KMS-11 (cell line): ENCODE measurements at regions not wholly inside any gene's neighbourhood (a gene's known extent, or its start where the extent isn't known, plus 50 kb on each side); places are given as distances from the start of the nearest gene placed in this dataset.

Experiments used
- H2AFZ ChIP-seq: fragments of 200-600 bp; sonication (generic); 2 replicates; pipeline ENCODE4 v1.6.1; 2016; ENCODE audit warnings: antibody characterized with exemption, mixed run types, low read depth
- H3K27ac ChIP-seq: fragments of 200-600 bp; sonication (generic); 2 replicates; pipeline ENCODE4 v1.6.1; 2016; ENCODE audit warnings: mild to moderate bottlenecking, mixed run types
- H3K27me3 ChIP-seq: fragments of 200-600 bp; sonication (generic); 2 replicates; pipeline ENCODE4 v1.6.1; 2017; ENCODE audit warnings: mild to moderate bottlenecking, low read depth, mixed run types, moderate library complexity; ENCODE audit not compliant: insufficient read depth
- H3K36me3 ChIP-seq: fragments of 200-600 bp; sonication (generic); 2 replicates; pipeline ENCODE4 v1.6.1; 2017; ENCODE audit warnings: mild to moderate bottlenecking, mixed run types; ENCODE audit not compliant: insufficient read depth
- H3K4me1 ChIP-seq: fragments of 200-600 bp; sonication (generic); 2 replicates; pipeline ENCODE4 v1.6.1; 2016; ENCODE audit warnings: mild to moderate bottlenecking, low read depth, mixed run types; ENCODE audit not compliant: poor library complexity, severe bottlenecking
- H3K4me2 ChIP-seq: fragments of 200-600 bp; sonication (generic); 2 replicates; pipeline ENCODE4 v1.7.0; 2016; ENCODE audit warnings: mild to moderate bottlenecking, mixed run types
- H3K4me3 ChIP-seq: fragments of 200-600 bp; sonication (generic); IDR thresholded peaks from 2 replicates; pipeline ENCODE4 v1.6.1; 2017; ENCODE audit warnings: low read depth, low read length, mixed read lengths; ENCODE audit not compliant: insufficient read depth
- H3K79me2 ChIP-seq: fragments of 200-600 bp; sonication (generic); 2 replicates; pipeline ENCODE4 v1.6.1; 2016; ENCODE audit warnings: low read depth, mixed run types; ENCODE audit not compliant: insufficient read depth
- H3K9ac ChIP-seq: fragments of 200-600 bp; sonication (generic); 2 replicates; pipeline ENCODE4 v1.6.1; 2016; ENCODE audit warnings: mild to moderate bottlenecking, mixed run types
- H4K20me1 ChIP-seq: fragments of 200-600 bp; sonication (generic); 2 replicates; pipeline ENCODE4 v1.6.1; 2016; ENCODE audit warnings: mild to moderate bottlenecking, mixed run types; ENCODE audit not compliant: insufficient read depth
- TF ChIP-seq, protein P1 (sequence below): fragments of 200-600 bp; sonication (generic); conservative IDR thresholded peaks from 2 replicates; pipeline ENCODE4 v1.6.1; 2017; ENCODE audit warnings: low read depth, mild to moderate bottlenecking, antibody characterized with exemption, low read length, moderate library complexity, mixed read lengths

GRCh38 chr4:84286048-84286447 lies 213.0 kb downstream of the NKX6-1 start:
- Histone ChIP-seq H3K4me3 (no peak overlapping the region), H3K36me3 (no peaks in the 10 kb centered on the region), H3K27ac (no peak overlapping the region), H3K9ac (no peak overlapping the region), H3K4me1 (no peaks in the 10 kb centered on the region), H2AFZ (no peak overlapping the region), H3K79me2 (no peaks in the 10 kb centered on the region), H3K4me2 (no peak overlapping the region), H4K20me1 (no peaks in the 10 kb centered on the region), H3K27me3 (no peaks in the 10 kb centered on the region)
- TF ChIP-seq, protein P1, sequence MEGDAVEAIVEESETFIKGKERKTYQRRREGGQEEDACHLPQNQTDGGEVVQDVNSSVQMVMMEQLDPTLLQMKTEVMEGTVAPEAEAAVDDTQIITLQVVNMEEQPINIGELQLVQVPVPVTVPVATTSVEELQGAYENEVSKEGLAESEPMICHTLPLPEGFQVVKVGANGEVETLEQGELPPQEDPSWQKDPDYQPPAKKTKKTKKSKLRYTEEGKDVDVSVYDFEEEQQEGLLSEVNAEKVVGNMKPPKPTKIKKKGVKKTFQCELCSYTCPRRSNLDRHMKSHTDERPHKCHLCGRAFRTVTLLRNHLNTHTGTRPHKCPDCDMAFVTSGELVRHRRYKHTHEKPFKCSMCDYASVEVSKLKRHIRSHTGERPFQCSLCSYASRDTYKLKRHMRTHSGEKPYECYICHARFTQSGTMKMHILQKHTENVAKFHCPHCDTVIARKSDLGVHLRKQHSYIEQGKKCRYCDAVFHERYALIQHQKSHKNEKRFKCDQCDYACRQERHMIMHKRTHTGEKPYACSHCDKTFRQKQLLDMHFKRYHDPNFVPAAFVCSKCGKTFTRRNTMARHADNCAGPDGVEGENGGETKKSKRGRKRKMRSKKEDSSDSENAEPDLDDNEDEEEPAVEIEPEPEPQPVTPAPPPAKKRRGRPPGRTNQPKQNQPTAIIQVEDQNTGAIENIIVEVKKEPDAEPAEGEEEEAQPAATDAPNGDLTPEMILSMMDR = no peak

GRCh38 chr4:84279678-84280077 lies 219.4 kb downstream of the NKX6-1 start:
- no peak overlapping the region for H2AFZ ChIP-seq
- no peaks in the 10 kb centered on the region for H3K36me3 ChIP-seq
- no peak overlapping the region for H3K27ac ChIP-seq
- TF ChIP-seq, protein P1 = no peak
- no peaks in the 10 kb centered on the region for H3K27me3 ChIP-seq
- no peak overlapping the region for H3K4me3 ChIP-seq
- no peaks in the 10 kb centered on the region for H3K4me1 ChIP-seq
- no peaks in the 10 kb centered on the region for H3K79me2 ChIP-seq
- no peaks in the 10 kb centered on the region for H4K20me1 ChIP-seq
- no peak overlapping the region for H3K4me2 ChIP-seq
- H3K9ac ChIP-seq = no peak overlapping the region

GRCh38 chr4:84277923-84278322 lies 221.2 kb downstream of the NKX6-1 start:
- no peaks in the 10 kb centered on the region for H3K27me3 ChIP-seq
- H4K20me1 ChIP-seq = no peaks in the 10 kb centered on the region
- no peaks in the 10 kb centered on the region for H3K36me3 ChIP-seq
- no peak overlapping the region for H3K9ac ChIP-seq
- H3K27ac ChIP-seq = no peak overlapping the region
- H3K4me1 ChIP-seq = no peaks in the 10 kb centered on the region
- no peak overlapping the region for H2AFZ ChIP-seq
- no peak overlapping the region for H3K4me2 ChIP-seq
- H3K79me2 ChIP-seq = no peaks in the 10 kb centered on the region
- TF ChIP-seq, protein P1 = no peak
- no peak overlapping the region for H3K4me3 ChIP-seq

- H3K4me3 ChIP-seq = no peak overlapping the region
- no peak overlapping the region for H3K27ac ChIP-seq
- no peak overlapping the region for H2AFZ ChIP-seq
- TF ChIP-seq, protein P1 = no peak
- no peaks in the 10 kb centered on the region for H3K27me3 ChIP-seq
- H3K79me2 ChIP-seq = no peaks in the 10 kb centered on the region
- H4K20me1 ChIP-seq = no peaks in the 10 kb centered on the region
- no peak overlapping the region for H3K9ac ChIP-seq
- H3K4me2 ChIP-seq = no peak overlapping the region
- H3K4me1 ChIP-seq = no peaks in the 10 kb centered on the region
- H3K36me3 ChIP-seq = no peaks in the 10 kb centered on the region
Observed at GRCh38 chr4:84276752-84277151, 222.3 kb downstream of the NKX6-1 start.
